Testis (tissue), 2 donors: ENCODE measurements at regions not wholly inside any gene's neighbourhood (a gene's known extent, or its start where the extent isn't known, plus 50 kb on each side); places are given as distances from the start of the nearest gene placed in this dataset.

Source experiments
- POLR2A ChIP-seq: fragments of 450-650 bp; IDR thresholded peaks from one replicate; pipeline ENCODE4 v1.6.1; 2017; ENCODE audit warnings: antibody characterized with exemption, mild to moderate bottlenecking, moderate library complexity
- TF ChIP-seq, protein P1 (sequence below), 3 experiments: fragments of 450-650 bp in 2 of 3; fragments of 200-600 bp in 1 of 3; sonication (generic) in 1 of 3; IDR thresholded peaks; one replicate each; pipeline ENCODE4 v1.5.1; 2016 to 2019; ENCODE audit warnings: antibody characterized with exemption in 3 of 3, mild to moderate bottlenecking in 2 of 3, moderate library complexity in 1 of 3

DNA sequence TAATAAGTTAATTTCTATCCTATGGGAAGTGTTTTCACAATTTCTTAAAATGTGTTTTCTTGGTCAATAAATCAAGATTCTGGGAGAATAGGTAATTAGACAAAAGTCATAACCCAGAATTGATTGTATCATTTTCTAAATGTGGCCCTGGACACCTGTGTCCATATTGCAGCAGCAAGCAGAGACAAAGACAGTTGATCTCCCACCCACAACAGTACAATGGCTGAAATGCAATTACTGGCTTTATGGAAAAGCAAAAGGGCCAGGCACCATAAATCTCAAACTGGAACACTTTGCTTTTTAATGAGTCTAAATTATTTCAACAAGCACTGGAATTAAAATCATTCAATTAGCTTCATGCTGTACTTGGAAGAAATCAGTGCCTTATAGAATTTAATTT, 157.2 kb downstream of the ESM1 start:
- TF ChIP-seq, protein P1, sequence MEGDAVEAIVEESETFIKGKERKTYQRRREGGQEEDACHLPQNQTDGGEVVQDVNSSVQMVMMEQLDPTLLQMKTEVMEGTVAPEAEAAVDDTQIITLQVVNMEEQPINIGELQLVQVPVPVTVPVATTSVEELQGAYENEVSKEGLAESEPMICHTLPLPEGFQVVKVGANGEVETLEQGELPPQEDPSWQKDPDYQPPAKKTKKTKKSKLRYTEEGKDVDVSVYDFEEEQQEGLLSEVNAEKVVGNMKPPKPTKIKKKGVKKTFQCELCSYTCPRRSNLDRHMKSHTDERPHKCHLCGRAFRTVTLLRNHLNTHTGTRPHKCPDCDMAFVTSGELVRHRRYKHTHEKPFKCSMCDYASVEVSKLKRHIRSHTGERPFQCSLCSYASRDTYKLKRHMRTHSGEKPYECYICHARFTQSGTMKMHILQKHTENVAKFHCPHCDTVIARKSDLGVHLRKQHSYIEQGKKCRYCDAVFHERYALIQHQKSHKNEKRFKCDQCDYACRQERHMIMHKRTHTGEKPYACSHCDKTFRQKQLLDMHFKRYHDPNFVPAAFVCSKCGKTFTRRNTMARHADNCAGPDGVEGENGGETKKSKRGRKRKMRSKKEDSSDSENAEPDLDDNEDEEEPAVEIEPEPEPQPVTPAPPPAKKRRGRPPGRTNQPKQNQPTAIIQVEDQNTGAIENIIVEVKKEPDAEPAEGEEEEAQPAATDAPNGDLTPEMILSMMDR (IDR thresholded peaks at IDR 0.05) = no peak
- no peak for TF ChIP-seq POLR2A
